HCT116 (cell line): ENCODE measurements at regions not wholly inside any gene's neighbourhood (a gene's known extent, or its start where the extent isn't known, plus 50 kb on each side); places are given as distances from the start of the nearest gene placed in this dataset.

Experiments
- ATAC-seq: fragments of 200-7000 bp; cut with Tn5 transposase; 2 replicates; pipeline ENCODE4 v1.9.1; 2020; ENCODE audit warnings: mild to moderate bottlenecking, moderate library complexity
- BruUV-seq: library from RNA; stranded (reverse); fragments of 400-500 nt; replicated peaks from 2 replicates; lab custom pipeline; 2021; lab: Mats Ljungman, UMichigan
- CTCF ChIA-PET: fragments of 300-600 bp; sonication (Branson Sonifier 250); formaldehyde crosslinking; loops from one replicate; lab custom pipeline; 2021; ENCODE audit warnings: antibody characterized with exemption; lab: Charles Lee
- POLR2A ChIA-PET: fragments of 300-600, 350-600 bp; sonication (Branson Sonifier 250); formaldehyde crosslinking; loops from one replicate; lab custom pipeline; 2021; ENCODE audit warnings: antibody characterized with exemption; lab: Charles Lee
- RAD21 ChIA-PET, 2 experiments: fragments of 300-600 bp; sonication (Branson Sonifier 250); formaldehyde crosslinking; loops; one replicate each; lab custom pipeline; 2023; ENCODE audit warnings: low total read pairs in 2 of 2; ENCODE audit not compliant: uncharacterized antibody in 2 of 2, unreplicated experiment in 2 of 2, low non-redundant PET in 1 of 2; lab: Charles Lee
- DNase-seq: peaks from one replicate; pipeline ENCODE4 v3.0.0-alpha.2; 2010; ENCODE audit warnings: low read depth, low spot score
- H2AFZ ChIP-seq: fragments of 200-600 bp; shearing (Covaris generic), sonication (generic); 2 replicates; pipeline ENCODE4 v1.6.1; 2017; ENCODE audit warnings: low read depth, mixed run types, mixed read lengths, antibody characterized with exemption, low read length; ENCODE audit not compliant: poor library complexity, severe bottlenecking
- H3K27ac ChIP-seq: 2 replicates; pipeline ENCODE4 v1.5.1; 2012; ENCODE audit warnings: low read depth, low read length
- H3K27me3 ChIP-seq: fragments of 200-600 bp; sonication (generic); 2 replicates; pipeline ENCODE4 v1.6.1; 2016; ENCODE audit warnings: mixed run types, low read length, mixed read lengths; ENCODE audit not compliant: insufficient read depth
- H3K36me3 ChIP-seq, 2 experiments: fragments of 200-500 bp in 1 of 2; fragments of 200-600 bp in 1 of 2; sonication (Bioruptor generic) in 1 of 2; sonication (generic) in 1 of 2; 2 replicates each; pipeline versions ENCODE4 v1.5.1 to v1.6.1; 2014 to 2016; ENCODE audit warnings: low read length in 2 of 2, inconsistent platforms in 1 of 2, mixed read lengths in 1 of 2, mixed run types in 1 of 2; ENCODE audit not compliant: insufficient read depth in 2 of 2, control insufficient read depth in 1 of 2
- H3K4me1 ChIP-seq, 2 experiments: fragments of 200-600 bp in 1 of 2; sonication (generic) in 1 of 2; 2 replicates each; pipeline versions ENCODE4 v1.5.1 to v1.6.1; 2012 to 2017; ENCODE audit warnings: low read length in 2 of 2, inconsistent platforms in 1 of 2, mild to moderate bottlenecking in 1 of 2, mixed read lengths in 1 of 2, mixed run types in 1 of 2, moderate library complexity in 1 of 2; ENCODE audit not compliant: insufficient read depth in 2 of 2, control insufficient read depth in 1 of 2
- H3K4me2 ChIP-seq: fragments of 200-600 bp; sonication (generic); 2 replicates; pipeline ENCODE4 v1.6.1; 2017; ENCODE audit warnings: mixed run types, low read length, mixed read lengths
- H3K4me3 ChIP-seq, 2 experiments: fragments of 200-600 bp in 1 of 2; sonication (generic) in 1 of 2; replicated peaks in 1 of 2; 2 replicates each; pipeline ENCODE4 v1.5.1; 2011 to 2016; ENCODE audit warnings: low read length in 2 of 2, control low read depth in 1 of 2, low read depth in 1 of 2, mild to moderate bottlenecking in 1 of 2, mixed read lengths in 1 of 2, mixed run types in 1 of 2
- H3K79me2 ChIP-seq: fragments of 200-600 bp; sonication (generic); 2 replicates; pipeline ENCODE4 v1.6.1; 2017; ENCODE audit warnings: mild to moderate bottlenecking, mixed run types, low read length, moderate library complexity, mixed read lengths; ENCODE audit not compliant: insufficient read depth
- H3K9ac ChIP-seq: fragments of 200-600 bp; sonication (generic); 2 replicates; pipeline ENCODE4 v1.6.1; 2016; ENCODE audit warnings: low read length, mixed read lengths
- H3K9me2 ChIP-seq: fragments of 200-600 bp; sonication (generic), shearing (Covaris generic); 2 replicates; pipeline ENCODE4 v1.6.1; 2017; ENCODE audit warnings: mixed run types, mild to moderate bottlenecking, moderate library complexity; ENCODE audit not compliant: insufficient read depth
- H3K9me3 ChIP-seq, 2 experiments: fragments of 200-500 bp in 1 of 2; fragments of 200-600 bp in 1 of 2; sonication (Bioruptor generic) in 1 of 2; sonication (generic) in 1 of 2; 2 replicates each; pipeline ENCODE4 v1.6.1; 2014 to 2017; ENCODE audit warnings: low read length in 2 of 2, mixed read lengths in 2 of 2, inconsistent platforms in 1 of 2, low read depth in 1 of 2, mild to moderate bottlenecking in 1 of 2, mixed run types in 1 of 2, moderate library complexity in 1 of 2; ENCODE audit not compliant: control insufficient read depth in 1 of 2, insufficient read depth in 1 of 2
- H4K20me1 ChIP-seq: fragments of 200-600 bp; sonication (generic), shearing (Covaris generic); 2 replicates; pipeline ENCODE4 v1.6.1; 2017; ENCODE audit warnings: mixed run types, mild to moderate bottlenecking, moderate library complexity; ENCODE audit not compliant: insufficient read depth
- CBX3 ChIP-seq: IDR thresholded peaks from 2 replicates; pipeline ENCODE4 v1.6.1; 2012; ENCODE audit warnings: low read depth
- CEBPB ChIP-seq: IDR thresholded peaks from 2 replicates; pipeline ENCODE4 v1.6.1; 2012; ENCODE audit warnings: low read depth
- EZH2 ChIP-seq: fragments of 200-600 bp; sonication (generic); IDR thresholded peaks from 2 replicates; pipeline ENCODE4 v1.6.1; 2017; ENCODE audit warnings: antibody characterized with exemption, mixed run types
- FOSL1 ChIP-seq: IDR thresholded peaks from 2 replicates; pipeline ENCODE4 v1.6.1; 2012; ENCODE audit warnings: low read depth
- JUND ChIP-seq: IDR thresholded peaks from 2 replicates; pipeline ENCODE4 v1.6.1; 2012
- POLR2AphosphoS5 ChIP-seq: IDR thresholded peaks from 2 replicates; pipeline ENCODE4 v1.6.1; 2011; ENCODE audit warnings: mild to moderate bottlenecking, low read depth, low read length, moderate library complexity
- REST ChIP-seq: IDR thresholded peaks from 2 replicates; pipeline ENCODE4 v1.6.1; 2012; ENCODE audit warnings: low read depth
- SRF ChIP-seq: IDR thresholded peaks from 2 replicates; pipeline ENCODE4 v1.6.1; 2012; ENCODE audit warnings: low read depth
- intact Hi-C: fragments of 100-400 bp; cut with micrococcal nuclease; formaldehyde crosslinking; loops from 2 replicates; pipeline ENCODE4 v1.10.0; 2022
- TF ChIP-seq, protein P1 (sequence below): IDR thresholded peaks from 2 replicates; pipeline ENCODE4 v1.6.1; 2011; ENCODE audit warnings: mild to moderate bottlenecking, low read length, moderate library complexity; ENCODE audit not compliant: insufficient replicate concordance; ENCODE audit errors: extremely low read depth

GRCh38 chr2:118457951-118458350 lies 369.7 kb downstream of the INSIG2 start:
- intact Hi-C loops = no loop called here

More at GRCh38 chr2:118457951-118458350, 369.7 kb downstream of the INSIG2 start:
- DNase-seq (no peak), ATAC-seq (no peak)
- ChIA-PET POLR2A (no interaction called here), CTCF (no interaction called here)
- no peak overlapping the region for H3K4me2 ChIP-seq
- no peaks in the 10 kb centered on the region for H3K79me2 ChIP-seq
- H3K9ac ChIP-seq = no peak overlapping the region
- H3K27me3 ChIP-seq = peaks cover 18% of the 10 kb centered on the region
- H3K36me3 ChIP-seq = no peaks in the 10 kb centered on the region
- BruUV-seq = no TSS peak
- H4K20me1 ChIP-seq = no peaks in the 10 kb centered on the region
- no peak for TF ChIP-seq EZH2
- no peak for TF ChIP-seq REST
- TF ChIP-seq CBX3 = no peak
- no peak for TF ChIP-seq FOSL1
- no peak for TF ChIP-seq CEBPB
- TF ChIP-seq POLR2AphosphoS5 = no peak
- TF ChIP-seq JUND = no peak
- TF ChIP-seq, protein P1, sequence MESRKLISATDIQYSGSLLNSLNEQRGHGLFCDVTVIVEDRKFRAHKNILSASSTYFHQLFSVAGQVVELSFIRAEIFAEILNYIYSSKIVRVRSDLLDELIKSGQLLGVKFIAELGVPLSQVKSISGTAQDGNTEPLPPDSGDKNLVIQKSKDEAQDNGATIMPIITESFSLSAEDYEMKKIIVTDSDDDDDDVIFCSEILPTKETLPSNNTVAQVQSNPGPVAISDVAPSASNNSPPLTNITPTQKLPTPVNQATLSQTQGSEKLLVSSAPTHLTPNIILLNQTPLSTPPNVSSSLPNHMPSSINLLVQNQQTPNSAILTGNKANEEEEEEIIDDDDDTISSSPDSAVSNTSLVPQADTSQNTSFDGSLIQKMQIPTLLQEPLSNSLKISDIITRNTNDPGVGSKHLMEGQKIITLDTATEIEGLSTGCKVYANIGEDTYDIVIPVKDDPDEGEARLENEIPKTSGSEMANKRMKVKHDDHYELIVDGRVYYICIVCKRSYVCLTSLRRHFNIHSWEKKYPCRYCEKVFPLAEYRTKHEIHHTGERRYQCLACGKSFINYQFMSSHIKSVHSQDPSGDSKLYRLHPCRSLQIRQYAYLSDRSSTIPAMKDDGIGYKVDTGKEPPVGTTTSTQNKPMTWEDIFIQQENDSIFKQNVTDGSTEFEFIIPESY = no peak
- TF ChIP-seq SRF = no peak
- TF ChIP-seq, all 23 proteins: peak for 0
- Histone ChIP-seq H3K4me3 (no peak overlapping the region), H3K4me1 (no peaks in the 10 kb centered on the region), H3K27ac (no peak overlapping the region), H3K9me2 (no peaks in the 10 kb centered on the region), H2AFZ (no peak overlapping the region), H3K9me3 (no peaks in the 10 kb centered on the region)
- RAD21 ChIA-PET = no interaction called here
